ENCODE measurements at regions not wholly inside any gene's neighbourhood (a gene's known extent, or its start where the extent isn't known, plus 50 kb on each side); places are given as distances from the start of the nearest gene placed in this dataset.
A peak's percentile ranks its signal among the peaks of the same experiment; 100 is the strongest.
"Not testable (repeated sequence)": the region's sequence is repeated elsewhere in the genome, so short reads cannot be mapped to it uniquely, and the experiment has no call there.

DNA sequence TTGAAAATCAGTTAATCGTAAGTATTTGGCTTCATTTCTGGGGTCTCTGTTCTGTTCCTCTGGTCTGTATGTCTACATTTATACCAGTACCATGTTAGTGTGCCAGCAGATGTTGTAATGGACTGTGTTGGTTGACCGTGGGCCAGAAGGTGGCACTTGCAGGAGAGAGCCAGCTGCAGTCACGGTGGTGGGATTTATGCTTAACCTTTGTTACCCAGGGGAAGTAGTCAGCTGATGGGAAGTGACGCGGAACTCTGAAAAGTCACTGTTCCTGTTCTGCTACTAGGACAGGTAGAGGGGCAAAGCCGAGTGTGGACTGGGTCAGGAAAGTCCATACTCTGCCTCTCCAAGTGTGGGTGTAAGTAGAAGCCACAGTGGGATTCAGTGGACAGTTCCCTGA is 420.4 kb upstream of the NDN start:
- peak; percentile 75 for ATAC-seq
- H3K4me3 ChIP-seq; H3K9me3 ChIP-seq; H3K27me3 ChIP-seq; intact Hi-C loops (cut with DNase I); H3K36me3 ChIP-seq (replicated peaks in 1 of 2; ENCODE audit: insufficient read depth in 1 of 2, low read depth in 2 of 2): not testable (repeated sequence)
- peak; percentile 67 to 78 (median 73) for DNase-seq
- Histone ChIP-seq H3K4me1 (peaks cover 16% of the 10 kb centered on the region), H3K27ac (peak overlapping the region; percentile 42 to 70 (median 66))
- 46 to 59% methylated on average over 5 of the region's 6 CpGs for WGBS, 2 donors
- peak in 1 of 3 donors; percentile 9 for TF ChIP-seq POLR2A (IDR thresholded peaks at IDR 0.05)

DNA sequence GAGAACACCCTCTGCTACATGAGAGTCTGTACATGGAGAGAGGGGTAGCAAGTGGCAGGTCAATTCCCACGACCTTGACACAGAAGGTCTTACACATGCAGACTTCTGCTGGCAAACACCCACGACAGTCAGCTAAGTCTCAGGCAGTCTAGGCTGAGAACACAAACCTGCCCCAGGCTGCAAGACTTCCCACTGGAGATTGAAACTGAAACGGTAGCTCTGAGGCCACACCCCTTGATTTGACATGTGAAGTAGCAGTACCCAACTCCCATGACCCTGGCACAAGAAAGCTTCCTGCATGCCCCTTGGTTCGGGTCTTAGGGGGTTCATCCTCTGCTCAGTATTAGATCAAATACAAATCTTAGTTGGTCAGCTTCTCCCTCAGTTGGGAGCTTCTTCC is 420.8 kb upstream of the NDN start:
- TF ChIP-seq POLR2A (IDR thresholded peaks at IDR 0.05), result peak in 1 of 3 donors; percentile 1
- Histone ChIP-seq H3K4me1 (peaks cover 16% of the 10 kb centered on the region), H3K27ac (peak overlapping the region; percentile 50 to 70 (median 66))
- H3K27me3 ChIP-seq; intact Hi-C loops (cut with DNase I); H3K4me3 ChIP-seq; H3K9me3 ChIP-seq; H3K36me3 ChIP-seq (replicated peaks in 1 of 2; ENCODE audit: insufficient read depth in 1 of 2, low read depth in 2 of 2): not testable (repeated sequence)
- peak; percentile 30 to 68 (median 54) for DNase-seq
- WGBS, 2 donors, result 5 to 15% methylated on average over 3 to 4 of the region's 4 CpGs
- ATAC-seq, result peak; percentile 91

DNA sequence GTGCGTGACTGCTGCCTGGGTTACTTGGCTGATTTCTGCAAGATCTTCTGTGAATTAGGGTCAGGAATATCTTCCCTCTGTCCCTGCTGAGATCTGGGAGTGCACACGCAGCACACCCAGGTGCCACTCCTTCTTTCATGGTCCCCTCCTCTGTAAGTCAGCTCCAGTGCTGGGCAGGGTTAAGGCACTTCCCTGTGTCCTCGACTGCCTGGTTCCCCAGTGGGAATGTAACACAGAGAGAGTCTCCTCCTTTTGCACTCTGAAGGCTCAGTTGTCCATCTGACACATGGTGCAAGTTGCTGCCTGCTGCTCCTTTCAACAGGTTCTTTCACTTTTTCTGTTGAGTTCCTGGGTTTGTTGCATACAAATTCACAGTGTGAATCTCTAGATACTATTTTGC is 421.2 kb upstream of the NDN start:
- 16 to 31% methylated on average over 2 to 3 of the region's 3 CpGs for WGBS, 2 donors
- peak; percentile 23 for ATAC-seq
- Histone ChIP-seq H3K4me1 (peaks cover 16% of the 10 kb centered on the region), H3K27ac (peak overlapping the region; percentile 50 to 70 (median 66))
- H3K9me3 ChIP-seq; H3K36me3 ChIP-seq (replicated peaks in 1 of 2; ENCODE audit: insufficient read depth in 1 of 2, low read depth in 2 of 2); H3K27me3 ChIP-seq; intact Hi-C loops (cut with DNase I); H3K4me3 ChIP-seq: not testable (repeated sequence)
- peak in 1 of 4 donors; percentile 9 for DNase-seq

DNA sequence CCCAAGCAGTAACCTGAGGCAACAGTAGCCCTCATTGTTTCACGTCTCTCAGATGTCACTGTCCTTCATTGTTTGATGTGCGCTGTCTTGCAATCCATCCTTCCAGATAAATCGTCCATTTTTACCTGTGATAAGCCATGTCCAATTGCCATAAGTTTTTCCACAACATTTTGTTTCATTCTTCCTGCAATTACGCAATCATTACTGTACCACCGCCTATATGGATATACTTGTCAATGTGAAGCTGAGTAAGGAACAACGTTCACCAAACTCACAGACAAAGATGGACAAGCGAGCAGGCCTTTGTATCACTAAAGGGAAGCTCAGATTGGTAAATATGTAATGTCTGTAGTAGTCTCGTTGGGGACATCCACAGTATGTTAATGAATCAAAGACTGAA is 452.5 kb upstream of the NDN start:
- ATAC-seq; intact Hi-C loops (cut with DNase I); H3K27me3 ChIP-seq; H3K27ac ChIP-seq; H3K4me3 ChIP-seq; DNase-seq; H3K9me3 ChIP-seq; H3K36me3 ChIP-seq (replicated peaks in 1 of 2; ENCODE audit: insufficient read depth in 1 of 2, low read depth in 2 of 2): not testable (repeated sequence)
- WGBS, 2 donors, result 79 to 82% methylated on average over 8 of the region's 8 CpGs
- peaks cover 10% of the 10 kb centered on the region for H3K4me1 ChIP-seq

DNA sequence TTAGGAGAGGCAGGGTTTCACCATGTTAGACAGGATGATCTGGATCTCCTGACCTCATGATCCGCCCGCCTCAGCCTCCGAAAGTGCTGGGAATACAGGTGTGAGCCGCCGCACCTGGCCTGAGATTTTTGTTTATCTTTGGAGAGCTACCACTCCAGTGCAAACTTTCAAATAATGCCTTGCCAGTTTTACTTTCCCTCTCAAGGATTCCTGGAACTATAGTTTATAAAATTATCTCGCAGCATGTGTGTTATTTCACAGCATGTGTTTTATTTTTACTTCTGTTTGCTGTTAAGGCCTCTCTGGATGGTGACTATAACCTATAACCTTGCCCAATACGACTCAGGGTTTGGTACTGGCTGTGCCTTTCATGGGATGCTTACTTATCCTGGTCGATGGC is 458.0 kb upstream of the NDN start:
- intact Hi-C loops (cut with DNase I); H3K9me3 ChIP-seq; H3K27me3 ChIP-seq; H3K4me3 ChIP-seq; H3K36me3 ChIP-seq (replicated peaks in 1 of 2; ENCODE audit: insufficient read depth in 1 of 2, low read depth in 2 of 2): not testable (repeated sequence)
- DNase-seq, result peak; percentile 80 to 90 (median 84)
- Histone ChIP-seq H3K4me1 (peaks cover 46% of the 10 kb centered on the region), H3K27ac (peak overlapping the region; percentile 46 to 86 (median 66))
- peak in 1 of 3 donors; percentile 25 for TF ChIP-seq POLR2A (IDR thresholded peaks at IDR 0.05)
- ATAC-seq, result peak; percentile 91
- 32 to 51% methylated on average over 8 of the region's 8 CpGs for WGBS, 2 donors

DNA sequence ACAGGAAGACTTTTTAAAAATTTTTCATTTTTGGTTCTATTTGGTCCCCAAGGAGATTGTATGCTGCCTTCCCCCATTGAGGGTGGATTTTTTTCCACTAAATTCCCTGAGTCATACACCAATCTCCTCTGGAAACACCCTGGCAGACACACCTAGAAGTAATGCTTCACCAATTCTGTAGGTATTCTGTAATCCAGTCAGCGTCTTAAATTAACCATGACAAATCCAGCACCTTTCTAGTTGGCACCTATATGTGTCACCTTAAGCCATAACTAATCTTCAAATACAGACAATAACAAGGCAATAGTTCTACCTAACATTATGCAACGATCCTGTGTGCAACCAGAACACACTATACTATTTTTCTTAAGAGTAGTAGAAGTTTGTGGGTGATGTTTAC is 459.1 kb upstream of the NDN start:
- no peak for TF ChIP-seq POLR2A (IDR thresholded peaks at IDR 0.05)
- TF ChIP-seq, protein P1, sequence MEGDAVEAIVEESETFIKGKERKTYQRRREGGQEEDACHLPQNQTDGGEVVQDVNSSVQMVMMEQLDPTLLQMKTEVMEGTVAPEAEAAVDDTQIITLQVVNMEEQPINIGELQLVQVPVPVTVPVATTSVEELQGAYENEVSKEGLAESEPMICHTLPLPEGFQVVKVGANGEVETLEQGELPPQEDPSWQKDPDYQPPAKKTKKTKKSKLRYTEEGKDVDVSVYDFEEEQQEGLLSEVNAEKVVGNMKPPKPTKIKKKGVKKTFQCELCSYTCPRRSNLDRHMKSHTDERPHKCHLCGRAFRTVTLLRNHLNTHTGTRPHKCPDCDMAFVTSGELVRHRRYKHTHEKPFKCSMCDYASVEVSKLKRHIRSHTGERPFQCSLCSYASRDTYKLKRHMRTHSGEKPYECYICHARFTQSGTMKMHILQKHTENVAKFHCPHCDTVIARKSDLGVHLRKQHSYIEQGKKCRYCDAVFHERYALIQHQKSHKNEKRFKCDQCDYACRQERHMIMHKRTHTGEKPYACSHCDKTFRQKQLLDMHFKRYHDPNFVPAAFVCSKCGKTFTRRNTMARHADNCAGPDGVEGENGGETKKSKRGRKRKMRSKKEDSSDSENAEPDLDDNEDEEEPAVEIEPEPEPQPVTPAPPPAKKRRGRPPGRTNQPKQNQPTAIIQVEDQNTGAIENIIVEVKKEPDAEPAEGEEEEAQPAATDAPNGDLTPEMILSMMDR (IDR thresholded peaks at IDR 0.05), result no peak
- intact Hi-C loops (cut with DNase I), result no loop called here
- Histone ChIP-seq H3K27ac (peak overlapping the region in 3 of 4 donors; percentile 42 to 86 (median 62)), H3K4me1 (peaks cover 51% of the 10 kb centered on the region), H3K4me3 (no peak overlapping the region), H3K27me3 (no peaks in the 10 kb centered on the region), H3K36me3 (replicated peaks in 1 of 2; ENCODE audit: insufficient read depth in 1 of 2, low read depth in 2 of 2) (no peaks in the 10 kb centered on the region), H3K9me3 (no peaks in the 10 kb centered on the region)
- ATAC-seq (no peak), DNase-seq (no peak)
- 45 to 51% methylated on average over 2 of the region's 2 CpGs for WGBS, 2 donors

DNA sequence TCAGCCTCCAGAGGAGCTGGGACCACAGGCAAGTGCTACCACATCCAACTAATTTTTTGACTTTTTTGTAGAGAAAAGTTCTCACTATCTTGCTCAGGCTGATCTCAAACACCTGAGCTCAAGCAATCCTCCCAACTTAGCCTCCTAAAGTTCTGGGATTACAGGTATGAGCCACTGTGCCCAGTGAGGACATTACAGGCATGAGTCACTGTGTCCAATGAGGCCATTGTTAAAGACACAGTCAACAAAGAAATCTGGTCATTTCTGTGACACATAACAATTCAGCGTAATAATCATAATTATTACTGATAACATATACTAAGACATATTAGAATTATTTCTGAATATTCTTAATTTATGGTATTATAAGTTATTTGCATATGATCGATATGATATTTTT is 463.4 kb upstream of the NDN start:
- H3K27ac ChIP-seq, result peak overlapping the region in 3 of 4 donors; percentile 19 to 50 (median 21)

DNA sequence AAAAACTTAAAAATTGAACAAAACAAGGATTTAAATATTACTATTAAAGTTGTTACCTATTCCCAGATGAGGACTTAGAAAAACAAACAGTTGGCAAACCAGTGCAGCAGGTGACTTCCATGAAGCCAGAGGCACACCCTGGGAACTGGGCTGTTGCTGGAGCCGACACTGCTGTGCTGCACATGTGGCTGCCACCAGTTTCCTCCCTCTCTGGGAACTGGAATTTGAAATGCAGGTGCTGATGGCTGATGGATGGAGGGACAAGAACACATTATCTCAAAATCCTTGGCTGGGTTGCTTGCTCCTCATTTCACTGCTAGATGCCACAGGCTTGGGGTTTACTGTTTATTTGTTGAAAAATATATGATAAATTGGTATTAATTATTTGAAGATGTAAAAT is 471.2 kb upstream of the NDN start:
- H3K4me1 ChIP-seq; H3K27ac ChIP-seq; H3K9me3 ChIP-seq; H3K36me3 ChIP-seq (replicated peaks in 1 of 2; ENCODE audit: insufficient read depth in 1 of 2, low read depth in 2 of 2); intact Hi-C loops (cut with DNase I); H3K27me3 ChIP-seq; H3K4me3 ChIP-seq; ATAC-seq: not testable (repeated sequence)
- peak; percentile 38 to 67 (median 53) for DNase-seq
- 18 to 47% methylated on average over 1 of the region's 1 CpG for WGBS, 2 donors

More for the DNA sequence above, 463.4 kb upstream of the NDN start:
- Histone ChIP-seq H3K36me3 (replicated peaks in 1 of 2; ENCODE audit: insufficient read depth in 1 of 2, low read depth in 2 of 2) (no peaks in the 10 kb centered on the region), H3K27me3 (no peaks in the 10 kb centered on the region), H3K4me1 (peaks cover 34% of the 10 kb centered on the region), H3K4me3 (no peak overlapping the region), H3K9me3 (no peaks in the 10 kb centered on the region)
- intact Hi-C loops (cut with DNase I), result no loop called here
- 70 to 88% methylated on average over 2 of the region's 2 CpGs for WGBS, 2 donors
- peak; percentile 66 for ATAC-seq
- peak in 1 of 4 donors; percentile 17 for DNase-seq
- TF ChIP-seq, protein P1 (IDR thresholded peaks at IDR 0.05), result no peak

DNA sequence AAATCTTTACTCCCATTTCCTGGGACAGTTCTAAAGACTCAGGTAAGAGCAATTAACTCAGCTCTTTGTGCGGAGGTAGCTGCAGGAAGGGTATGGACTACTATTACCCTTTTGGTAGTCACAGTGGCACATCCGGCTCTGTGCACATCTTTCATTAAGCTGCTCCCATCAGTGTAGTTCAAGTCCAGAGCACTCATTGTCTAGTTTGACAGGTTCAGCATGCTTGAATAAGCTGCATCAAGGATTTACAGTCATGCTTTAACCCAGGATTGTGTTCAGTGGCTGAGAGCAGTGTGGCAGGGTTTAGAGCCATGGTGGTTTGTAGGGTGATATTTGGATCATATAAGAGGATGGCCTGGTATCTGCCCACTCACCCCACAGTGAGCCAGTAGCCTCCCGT is 478.4 kb upstream of the NDN start:
- H3K4me3 ChIP-seq; intact Hi-C loops (cut with DNase I); H3K9me3 ChIP-seq; H3K27me3 ChIP-seq; H3K36me3 ChIP-seq (replicated peaks in 1 of 2; ENCODE audit: insufficient read depth in 1 of 2, low read depth in 2 of 2); H3K4me1 ChIP-seq; ATAC-seq; H3K27ac ChIP-seq; DNase-seq: not testable (repeated sequence)
- 77 to 96% methylated on average over 3 of the region's 3 CpGs for WGBS, 2 donors

DNA sequence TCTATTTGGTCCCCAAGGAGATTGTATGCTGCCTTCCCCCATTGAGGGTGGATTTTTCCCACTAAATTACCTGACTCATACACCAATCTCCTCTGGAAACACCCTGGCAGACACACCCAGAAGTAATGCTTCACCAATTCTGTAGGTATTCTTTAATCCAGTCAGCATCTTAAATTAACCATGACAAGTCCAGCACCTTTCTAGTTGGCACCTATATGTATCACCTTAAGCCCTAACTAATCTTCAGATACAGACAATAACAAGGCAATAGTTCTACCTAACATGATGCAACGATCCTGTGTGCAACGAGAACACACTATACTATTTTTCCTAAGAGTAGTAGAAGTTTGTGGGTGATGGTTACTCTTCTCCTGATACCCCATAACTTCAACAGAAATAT is 473.3 kb upstream of the NPAP1 start:
- ATAC-seq; H3K4me1 ChIP-seq; H3K4me3 ChIP-seq; intact Hi-C loops (cut with DNase I); H3K27me3 ChIP-seq; H3K27ac ChIP-seq; H3K36me3 ChIP-seq (replicated peaks in 1 of 2; ENCODE audit: insufficient read depth in 1 of 2, low read depth in 2 of 2); H3K9me3 ChIP-seq; DNase-seq: not testable (repeated sequence)
- 63% methylated on average over 2 of the region's 2 CpGs for WGBS, 2 donors

Data from body of pancreas (tissue), 4 donors.